ENCODE measurements at regions not wholly inside any gene's neighbourhood (a gene's known extent, or its start where the extent isn't known, plus 50 kb on each side); places are given as distances from the start of the nearest gene placed in this dataset.

GRCh38 chr12:75747572-75748021, 236.2 kb upstream of the KRR1 start:
- Histone ChIP-seq H2BK12ac (ENCODE audit: low read length) (no peak overlapping the region), H3K14ac (ENCODE audit: low read length) (no peak overlapping the region), H3K36me3 (replicated peaks in 1 of 2; ENCODE audit: control insufficient read depth in 2 of 2, insufficient read depth in 2 of 2, low read length in 2 of 2) (no peaks in the 10 kb centered on the region), H3K4ac (ENCODE audit: low read length) (no peak overlapping the region), H3K23ac (ENCODE audit: low read depth, low read length, poor library complexity) (no peak overlapping the region), H2BK120ac (ENCODE audit: low read depth, low read length) (no peak overlapping the region), H3K27me3 (ENCODE audit: control insufficient read depth in 3 of 3, insufficient read depth in 3 of 3, low read depth in 1 of 3, low read length in 3 of 3) (no peaks in the 10 kb centered on the region), H4K8ac (ENCODE audit: low read depth, low read length) (no peak overlapping the region), H3K79me1 (ENCODE audit: low read depth, low read length) (no peaks in the 10 kb centered on the region), H3K27ac (replicated peaks; ENCODE audit: low read length) (no peak overlapping the region), H3K9me3 (replicated peaks in 1 of 2; ENCODE audit: control insufficient read depth in 2 of 2, insufficient read depth in 1 of 2, low read depth in 1 of 2, low read length in 2 of 2) (no peaks in the 10 kb centered on the region), H2AFZ (ENCODE audit: low read length) (no peak overlapping the region), H4K91ac (ENCODE audit: low read depth, low read length, poor library complexity) (no peak overlapping the region), H2AK5ac (ENCODE audit: low read depth, low read length) (no peak overlapping the region), H2BK5ac (ENCODE audit: low read length) (no peak overlapping the region), H2BK15ac (ENCODE audit: low read length) (no peak overlapping the region), H3K4me3 (ENCODE audit: low read length in 2 of 2) (no peak overlapping the region), H3K4me2 (ENCODE audit: insufficient read depth, low read length, poor library complexity, severe bottlenecking) (no peak overlapping the region), H3K9ac (ENCODE audit: low read depth, low read length, poor library complexity) (no peak overlapping the region), H3K4me1 (ENCODE audit: control insufficient read depth in 2 of 2, insufficient read depth in 1 of 2, low read depth in 1 of 2, low read length in 2 of 2) (no peaks in the 10 kb centered on the region), H3K18ac (ENCODE audit: low read length) (no peak overlapping the region)
- no CpG with 5 or more reads among the region's 1 CpG for WGBS, 2 donors (ENCODE audit: extremely low coverage in 2 of 2, insufficient read length in 2 of 2, insufficient replicate concordance in 1 of 2)
- no peak for DNase-seq (ENCODE audit: low spot score)

GRCh38 chr12:75746621-75747020, 235.2 kb upstream of the KRR1 start:
- no peaks in the 10 kb centered on the region for H3K36me3 ChIP-seq (replicated peaks in 1 of 2; ENCODE audit: control insufficient read depth in 2 of 2, insufficient read depth in 2 of 2, low read length in 2 of 2)
- H3K4me3 ChIP-seq (ENCODE audit: low read length in 2 of 2): no peak overlapping the region
- H3K4me1 ChIP-seq (ENCODE audit: control insufficient read depth in 2 of 2, insufficient read depth in 1 of 2, low read depth in 1 of 2, low read length in 2 of 2): no peaks in the 10 kb centered on the region
- H3K4ac ChIP-seq (ENCODE audit: low read length): no peak overlapping the region
- H2BK5ac ChIP-seq (ENCODE audit: low read length): no peak overlapping the region
- no peak overlapping the region for H2AK5ac ChIP-seq (ENCODE audit: low read depth, low read length)
- H2BK12ac ChIP-seq (ENCODE audit: low read length): no peak overlapping the region
- no peak overlapping the region for H3K18ac ChIP-seq (ENCODE audit: low read length)
- no peak overlapping the region for H3K27ac ChIP-seq (replicated peaks; ENCODE audit: low read length)
- no peak overlapping the region for H2BK15ac ChIP-seq (ENCODE audit: low read length)
- no peak overlapping the region for H3K9ac ChIP-seq (ENCODE audit: low read depth, low read length, poor library complexity)
- no peak overlapping the region for H2AFZ ChIP-seq (ENCODE audit: low read length)
- H3K14ac ChIP-seq (ENCODE audit: low read length): no peak overlapping the region
- peaks cover 0 to 3% of the 10 kb centered on the region in 2 donors for H3K9me3 ChIP-seq (replicated peaks in 1 of 2; ENCODE audit: control insufficient read depth in 2 of 2, insufficient read depth in 1 of 2, low read depth in 1 of 2, low read length in 2 of 2)
- H4K8ac ChIP-seq (ENCODE audit: low read depth, low read length): no peak overlapping the region
- H3K79me1 ChIP-seq (ENCODE audit: low read depth, low read length): no peaks in the 10 kb centered on the region
- DNase-seq (ENCODE audit: low spot score): no peak
- no peak overlapping the region for H3K23ac ChIP-seq (ENCODE audit: low read depth, low read length, poor library complexity)
- no CpG with 5 or more reads among the region's 4 CpGs for WGBS, 2 donors (ENCODE audit: extremely low coverage in 2 of 2, insufficient read length in 2 of 2, insufficient replicate concordance in 1 of 2)
- no peaks in the 10 kb centered on the region for H3K27me3 ChIP-seq (ENCODE audit: control insufficient read depth in 3 of 3, insufficient read depth in 3 of 3, low read depth in 1 of 3, low read length in 3 of 3)
- no peak overlapping the region for H3K4me2 ChIP-seq (ENCODE audit: insufficient read depth, low read length, poor library complexity, severe bottlenecking)
- no peak overlapping the region for H4K91ac ChIP-seq (ENCODE audit: low read depth, low read length, poor library complexity)
- no peak overlapping the region for H2BK120ac ChIP-seq (ENCODE audit: low read depth, low read length)

- Histone ChIP-seq H2BK120ac (ENCODE audit: low read depth, low read length) (no peak overlapping the region), H2BK15ac (ENCODE audit: low read length) (no peak overlapping the region), H3K36me3 (replicated peaks in 1 of 2; ENCODE audit: control insufficient read depth in 2 of 2, insufficient read depth in 2 of 2, low read length in 2 of 2) (no peaks in the 10 kb centered on the region), H2BK5ac (ENCODE audit: low read length) (no peak overlapping the region), H4K91ac (ENCODE audit: low read depth, low read length, poor library complexity) (no peak overlapping the region), H2AFZ (ENCODE audit: low read length) (no peak overlapping the region), H3K14ac (ENCODE audit: low read length) (no peak overlapping the region), H3K9ac (ENCODE audit: low read depth, low read length, poor library complexity) (no peak overlapping the region), H3K18ac (ENCODE audit: low read length) (no peak overlapping the region), H3K23ac (ENCODE audit: low read depth, low read length, poor library complexity) (no peak overlapping the region), H3K9me3 (replicated peaks in 1 of 2; ENCODE audit: control insufficient read depth in 2 of 2, insufficient read depth in 1 of 2, low read depth in 1 of 2, low read length in 2 of 2) (peaks cover 0 to 3% of the 10 kb centered on the region in 2 donors), H4K8ac (ENCODE audit: low read depth, low read length) (no peak overlapping the region), H3K79me1 (ENCODE audit: low read depth, low read length) (no peaks in the 10 kb centered on the region), H3K27ac (replicated peaks; ENCODE audit: low read length) (no peak overlapping the region), H3K4me1 (ENCODE audit: control insufficient read depth in 2 of 2, insufficient read depth in 1 of 2, low read depth in 1 of 2, low read length in 2 of 2) (no peaks in the 10 kb centered on the region), H3K27me3 (ENCODE audit: control insufficient read depth in 3 of 3, insufficient read depth in 3 of 3, low read depth in 1 of 3, low read length in 3 of 3) (no peaks in the 10 kb centered on the region), H3K4me2 (ENCODE audit: insufficient read depth, low read length, poor library complexity, severe bottlenecking) (no peak overlapping the region), H3K4me3 (ENCODE audit: low read length in 2 of 2) (no peak overlapping the region), H2BK12ac (ENCODE audit: low read length) (no peak overlapping the region), H3K4ac (ENCODE audit: low read length) (no peak overlapping the region), H2AK5ac (ENCODE audit: low read depth, low read length) (no peak overlapping the region)
- DNase-seq (ENCODE audit: low spot score): no peak
- WGBS, 2 donors (ENCODE audit: extremely low coverage in 2 of 2, insufficient read length in 2 of 2, insufficient replicate concordance in 1 of 2): no CpG with 5 or more reads among the region's 1 CpG
Measured at GRCh38 chr12:75744607-75745256, 233.3 kb upstream of the KRR1 start.

- H3K27me3 ChIP-seq (ENCODE audit: control insufficient read depth in 3 of 3, insufficient read depth in 3 of 3, low read depth in 1 of 3, low read length in 3 of 3): no peaks in the 10 kb centered on the region
- no peaks in the 10 kb centered on the region for H3K79me1 ChIP-seq (ENCODE audit: low read depth, low read length)
- H2BK5ac ChIP-seq (ENCODE audit: low read length): no peak overlapping the region
- no peaks in the 10 kb centered on the region for H3K4me1 ChIP-seq (ENCODE audit: control insufficient read depth in 2 of 2, insufficient read depth in 1 of 2, low read depth in 1 of 2, low read length in 2 of 2)
- H3K36me3 ChIP-seq (replicated peaks in 1 of 2; ENCODE audit: control insufficient read depth in 2 of 2, insufficient read depth in 2 of 2, low read length in 2 of 2): no peaks in the 10 kb centered on the region
- no peak overlapping the region for H3K27ac ChIP-seq (replicated peaks; ENCODE audit: low read length)
- H3K9ac ChIP-seq (ENCODE audit: low read depth, low read length, poor library complexity): no peak overlapping the region
- peaks cover 0 to 3% of the 10 kb centered on the region in 2 donors for H3K9me3 ChIP-seq (replicated peaks in 1 of 2; ENCODE audit: control insufficient read depth in 2 of 2, insufficient read depth in 1 of 2, low read depth in 1 of 2, low read length in 2 of 2)
- no peak overlapping the region for H3K4ac ChIP-seq (ENCODE audit: low read length)
- H2BK15ac ChIP-seq (ENCODE audit: low read length): no peak overlapping the region
- no CpG with 5 or more reads among the region's 1 CpG for WGBS, 2 donors (ENCODE audit: extremely low coverage in 2 of 2, insufficient read length in 2 of 2, insufficient replicate concordance in 1 of 2)
- no peak overlapping the region for H3K18ac ChIP-seq (ENCODE audit: low read length)
- no peak overlapping the region for H2AFZ ChIP-seq (ENCODE audit: low read length)
- H2AK5ac ChIP-seq (ENCODE audit: low read depth, low read length): no peak overlapping the region
- H2BK12ac ChIP-seq (ENCODE audit: low read length): no peak overlapping the region
- no peak overlapping the region for H4K91ac ChIP-seq (ENCODE audit: low read depth, low read length, poor library complexity)
- no peak overlapping the region for H2BK120ac ChIP-seq (ENCODE audit: low read depth, low read length)
- H4K8ac ChIP-seq (ENCODE audit: low read depth, low read length): no peak overlapping the region
- H3K23ac ChIP-seq (ENCODE audit: low read depth, low read length, poor library complexity): no peak overlapping the region
- H3K14ac ChIP-seq (ENCODE audit: low read length): no peak overlapping the region
- H3K4me2 ChIP-seq (ENCODE audit: insufficient read depth, low read length, poor library complexity, severe bottlenecking): no peak overlapping the region
- no peak for DNase-seq (ENCODE audit: low spot score)
- no peak overlapping the region for H3K4me3 ChIP-seq (ENCODE audit: low read length in 2 of 2)
Measured at GRCh38 chr12:75742961-75743360, 231.6 kb upstream of the KRR1 start.

Data from neuronal stem cell (in vitro differentiated cells).